Uterus (tissue), 2 donors: ENCODE measurements at regions not wholly inside any gene's neighbourhood (a gene's known extent, or its start where the extent isn't known, plus 50 kb on each side); places are given as distances from the start of the nearest gene placed in this dataset.

Experiments used
- POLR2A ChIP-seq, 2 donors: fragments of 450-650 bp; IDR thresholded peaks; one replicate each; pipeline ENCODE4 v1.6.1; 2016; ENCODE audit warnings: antibody characterized with exemption in 2 of 2, mild to moderate bottlenecking in 1 of 2, moderate library complexity in 1 of 2
- TF ChIP-seq, protein P1 (sequence below), 4 experiments: fragments of 200-600 bp in 2 of 4; fragments of 450-650 bp in 2 of 4; sonication (generic) in 2 of 4; IDR thresholded peaks; one replicate each; pipeline ENCODE4 v1.5.1; 2016 to 2019; ENCODE audit warnings: antibody characterized with exemption in 4 of 4, mild to moderate bottlenecking in 2 of 4, moderate library complexity in 1 of 4

DNA sequence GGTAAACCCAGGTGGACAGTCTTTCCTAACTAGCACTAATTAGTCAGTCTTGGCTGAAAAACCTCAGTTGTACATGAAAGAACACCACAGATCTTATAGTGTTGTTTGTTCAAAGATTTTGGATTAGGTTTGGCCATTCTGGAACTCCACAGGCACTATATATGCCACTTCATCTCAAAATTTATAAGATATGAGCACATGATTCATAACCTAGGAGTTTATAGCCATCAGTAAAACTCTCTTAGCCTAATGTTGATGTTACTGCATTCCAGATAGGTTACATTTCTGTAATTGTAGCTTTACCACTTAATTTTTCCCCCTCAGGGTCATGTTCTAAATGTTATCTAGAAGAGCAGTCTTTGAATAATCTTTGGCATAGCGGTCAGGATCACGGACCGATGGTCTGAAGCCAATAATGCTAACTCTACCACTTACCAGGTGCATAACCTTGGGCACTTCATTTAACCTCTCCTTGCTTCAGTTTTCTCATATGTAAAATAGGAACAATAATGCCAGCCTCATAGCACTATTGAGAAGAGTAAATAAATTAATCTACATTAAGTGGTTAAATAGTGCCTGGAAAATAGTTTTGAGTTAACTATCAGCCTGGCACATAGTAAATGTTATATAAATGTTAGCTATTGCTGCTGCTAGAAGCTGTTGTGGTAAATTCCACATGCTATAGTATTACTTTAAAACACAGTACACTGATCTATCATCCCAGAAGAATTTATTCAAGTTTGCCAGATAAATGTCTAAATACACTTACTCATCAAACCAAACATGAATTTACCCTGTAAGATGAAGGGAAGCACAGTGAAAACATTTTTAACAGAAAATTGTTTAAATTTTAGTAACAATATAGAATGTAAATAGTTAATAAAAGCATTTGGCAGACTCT, 743.9 kb downstream of the NR2F1-AS1 start:
- TF ChIP-seq, protein P1, sequence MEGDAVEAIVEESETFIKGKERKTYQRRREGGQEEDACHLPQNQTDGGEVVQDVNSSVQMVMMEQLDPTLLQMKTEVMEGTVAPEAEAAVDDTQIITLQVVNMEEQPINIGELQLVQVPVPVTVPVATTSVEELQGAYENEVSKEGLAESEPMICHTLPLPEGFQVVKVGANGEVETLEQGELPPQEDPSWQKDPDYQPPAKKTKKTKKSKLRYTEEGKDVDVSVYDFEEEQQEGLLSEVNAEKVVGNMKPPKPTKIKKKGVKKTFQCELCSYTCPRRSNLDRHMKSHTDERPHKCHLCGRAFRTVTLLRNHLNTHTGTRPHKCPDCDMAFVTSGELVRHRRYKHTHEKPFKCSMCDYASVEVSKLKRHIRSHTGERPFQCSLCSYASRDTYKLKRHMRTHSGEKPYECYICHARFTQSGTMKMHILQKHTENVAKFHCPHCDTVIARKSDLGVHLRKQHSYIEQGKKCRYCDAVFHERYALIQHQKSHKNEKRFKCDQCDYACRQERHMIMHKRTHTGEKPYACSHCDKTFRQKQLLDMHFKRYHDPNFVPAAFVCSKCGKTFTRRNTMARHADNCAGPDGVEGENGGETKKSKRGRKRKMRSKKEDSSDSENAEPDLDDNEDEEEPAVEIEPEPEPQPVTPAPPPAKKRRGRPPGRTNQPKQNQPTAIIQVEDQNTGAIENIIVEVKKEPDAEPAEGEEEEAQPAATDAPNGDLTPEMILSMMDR (IDR thresholded peaks at IDR 0.05): no peak
- TF ChIP-seq POLR2A (IDR thresholded peaks at IDR 0.05): no peak
